Calu3 (cell line): ENCODE measurements at regions not wholly inside any gene's neighbourhood (a gene's known extent, or its start where the extent isn't known, plus 50 kb on each side); places are given as distances from the start of the nearest gene placed in this dataset.
"Not testable (repeated sequence)": the region's sequence is repeated elsewhere in the genome, so short reads cannot be mapped to it uniquely, and the experiment has no call there.

Source experiments
- BruUV-seq: library from RNA; stranded (reverse); fragments of 400-500 nt; replicated peaks from 2 replicates; lab custom pipeline; 2021; lab: Mats Ljungman, UMichigan
- CTCF ChIA-PET: fragments of 300-600 bp; sonication (Branson Sonifier 250); formaldehyde crosslinking; loops from one replicate; lab custom pipeline; 2022; ENCODE audit warnings: antibody characterized with exemption; lab: Charles Lee
- DNase-seq: peaks from one replicate; pipeline ENCODE4 v3.0.0; 2022
- H3K27ac Mint-ChIP-seq: one replicate; pipeline ENCODE4 v1.8.0; 2022; ENCODE audit warnings: mixed read lengths; ENCODE audit not compliant: unreplicated experiment
- H3K27me3 Mint-ChIP-seq: one replicate; pipeline ENCODE4 v1.8.0; 2022; ENCODE audit warnings: mixed read lengths; ENCODE audit not compliant: unreplicated experiment
- H3K36me3 Mint-ChIP-seq: one replicate; pipeline ENCODE4 v1.8.0; 2022; ENCODE audit warnings: mild to moderate bottlenecking, moderate library complexity, mixed read lengths; ENCODE audit not compliant: insufficient read depth, unreplicated experiment
- H3K4me1 Mint-ChIP-seq: one replicate; pipeline ENCODE4 v1.8.0; 2022; ENCODE audit warnings: mild to moderate bottlenecking, low read depth, mixed read lengths; ENCODE audit not compliant: unreplicated experiment
- H3K4me3 Mint-ChIP-seq: one replicate; pipeline ENCODE4 v1.8.0; 2022; ENCODE audit warnings: mild to moderate bottlenecking, low read depth, moderate library complexity, mixed read lengths; ENCODE audit not compliant: unreplicated experiment
- H3K9me3 Mint-ChIP-seq: one replicate; pipeline ENCODE4 v1.8.0; 2022; ENCODE audit warnings: low read depth, mixed read lengths; ENCODE audit not compliant: unreplicated experiment
- CTCF ChIP-seq: fragments of 200-600 bp; IDR thresholded peaks from one replicate; pipeline ENCODE4 v1.8.0; 2022; ENCODE audit warnings: antibody characterized with exemption; ENCODE audit not compliant: unreplicated experiment
- intact Hi-C: fragments of 100-400 bp; cut with micrococcal nuclease; formaldehyde crosslinking; loops from one replicate; pipeline ENCODE4 v1.10.0; 2022; ENCODE audit not compliant: unreplicated experiment

- intact Hi-C loops: no loop called here
- H3K4me3 Mint-ChIP-seq: no peak overlapping the region
- no peaks in the 10 kb centered on the region for H3K4me1 Mint-ChIP-seq
- no peak for DNase-seq
- no peak for TF ChIP-seq CTCF
- CTCF ChIA-PET: no interaction called here
- peaks cover 12% of the 10 kb centered on the region for H3K9me3 Mint-ChIP-seq
- BruUV-seq: no TSS peak
- no peaks in the 10 kb centered on the region for H3K36me3 Mint-ChIP-seq
- H3K27me3 Mint-ChIP-seq: no peaks in the 10 kb centered on the region
- no peak overlapping the region for H3K27ac Mint-ChIP-seq
Measured at GRCh38 chr1:58059789-58060188, 486.7 kb downstream of the OMA1 start.

- Mint-ChIP-seq H3K4me3 (no peak overlapping the region), H3K27ac (no peak overlapping the region), H3K9me3 (peaks cover 12% of the 10 kb centered on the region), H3K36me3 (no peaks in the 10 kb centered on the region), H3K4me1 (no peaks in the 10 kb centered on the region), H3K27me3 (no peaks in the 10 kb centered on the region)
- no TSS peak for BruUV-seq
- DNase-seq: no peak
- intact Hi-C loops: no loop called here
- no peak for TF ChIP-seq CTCF
- CTCF ChIA-PET: no interaction called here
Measured at GRCh38 chr1:58058323-58058722, 488.2 kb downstream of the OMA1 start.

GRCh38 chr1:58057826-58058225 is 488.7 kb downstream of the OMA1 start:
- intact Hi-C loops: no loop called here
- H3K9me3 Mint-ChIP-seq: peaks cover 12% of the 10 kb centered on the region
- DNase-seq: no peak
- H3K4me3 Mint-ChIP-seq: no peak overlapping the region
- H3K27me3 Mint-ChIP-seq: no peaks in the 10 kb centered on the region
- H3K27ac Mint-ChIP-seq: no peak overlapping the region
- no peak for TF ChIP-seq CTCF
- H3K4me1 Mint-ChIP-seq: no peaks in the 10 kb centered on the region
- no TSS peak for BruUV-seq
- no peaks in the 10 kb centered on the region for H3K36me3 Mint-ChIP-seq
- CTCF ChIA-PET: no interaction called here

GRCh38 chr1:58051187-58051586 is 495.3 kb downstream of the OMA1 start:
- H3K4me3 Mint-ChIP-seq, H3K4me1 Mint-ChIP-seq, H3K27me3 Mint-ChIP-seq, H3K27ac Mint-ChIP-seq, DNase-seq, H3K36me3 Mint-ChIP-seq, CTCF ChIA-PET, BruUV-seq, intact Hi-C loops: not testable (repeated sequence)
- peaks cover 11% of the 10 kb centered on the region for H3K9me3 Mint-ChIP-seq

- Mint-ChIP-seq H3K27me3 (no peaks in the 10 kb centered on the region), H3K27ac (no peak overlapping the region), H3K4me1 (peaks cover 6% of the 10 kb centered on the region), H3K4me3 (no peak overlapping the region), H3K9me3 (peaks cover 5% of the 10 kb centered on the region), H3K36me3 (no peaks in the 10 kb centered on the region)
- peak; percentile 53 for DNase-seq
- CTCF ChIA-PET: no interaction called here
- peak; percentile 83 for TF ChIP-seq CTCF
- no TSS peak for BruUV-seq
- intact Hi-C loops: loop anchor here (10.0 kb wide), 1 partner anchor 1213 kb away; no protein-coding TSS in a partner anchor
Measured at GRCh38 chr1:58047265-58047858, 499.2 kb downstream of the OMA1 start.
